HG02678 (cell line): ENCODE measurements at regions not wholly inside any gene's neighbourhood (a gene's known extent, or its start where the extent isn't known, plus 50 kb on each side); places are given as distances from the start of the nearest gene placed in this dataset.

Source experiments
- ATAC-seq: cut with Tn5 transposase; IDR thresholded peaks from one replicate; pipeline ENCODE4 v1.9.1; 2021; ENCODE audit warnings: mild to moderate bottlenecking, moderate library complexity; ENCODE audit not compliant: unreplicated experiment

GRCh38 chr5:2141254-2142000 lies 258.7 kb upstream of the IRX4 start:
- no peak for ATAC-seq

GRCh38 chr5:2140501-2141175 lies 257.9 kb upstream of the IRX4 start:
- no peak for ATAC-seq

GRCh38 chr5:2139478-2139877 lies 256.8 kb upstream of the IRX4 start:
- no peak for ATAC-seq

- ATAC-seq: no peak
These were observed 256.2 kb upstream of the IRX4 start for GRCh38 chr5:2138896-2139295.

GRCh38 chr5:2137444-2138050 lies 254.8 kb upstream of the IRX4 start:
- ATAC-seq: no peak

- no peak for ATAC-seq
These were observed 254.1 kb upstream of the IRX4 start for GRCh38 chr5:2136728-2137333.

- ATAC-seq: no peak
These were observed 253.1 kb upstream of the IRX4 start for GRCh38 chr5:2135833-2136232.

- ATAC-seq: no peak
These were observed 252.6 kb upstream of the IRX4 start for GRCh38 chr5:2135354-2135753.

GRCh38 chr5:2134543-2135292 lies 252.0 kb upstream of the IRX4 start:
- no peak for ATAC-seq

GRCh38 chr5:2133936-2134335 lies 251.2 kb upstream of the IRX4 start:
- ATAC-seq: no peak

GRCh38 chr5:2133080-2133479 lies 250.4 kb upstream of the IRX4 start:
- no peak for ATAC-seq

GRCh38 chr5:2132497-2132847 lies 249.7 kb upstream of the IRX4 start:
- no peak for ATAC-seq

- no peak for ATAC-seq
These were observed 249.2 kb upstream of the IRX4 start for GRCh38 chr5:2131826-2132496.

GRCh38 chr5:2131196-2131595 lies 248.5 kb upstream of the IRX4 start:
- no peak for ATAC-seq

GRCh38 chr5:2130361-2130760 lies 247.6 kb upstream of the IRX4 start:
- no peak for ATAC-seq

- ATAC-seq: no peak
These were observed 247.0 kb upstream of the IRX4 start for GRCh38 chr5:2129568-2130272.

- no peak for ATAC-seq
These were observed 246.1 kb upstream of the IRX4 start for GRCh38 chr5:2128686-2129355.

GRCh38 chr5:2126512-2126911 lies 243.8 kb upstream of the IRX4 start:
- ATAC-seq: no peak

- no peak for ATAC-seq
These were observed 243.2 kb upstream of the IRX4 start for GRCh38 chr5:2125901-2126265.
